Tibial artery (tissue), 4 donors: ENCODE measurements at regions not wholly inside any gene's neighbourhood (a gene's known extent, or its start where the extent isn't known, plus 50 kb on each side); places are given as distances from the start of the nearest gene placed in this dataset.

Source experiments
- DNase-seq, 2 donors: peaks; one replicate each; pipeline ENCODE4 v3.0.0-alpha.2; 2019
- H3K27ac ChIP-seq, 2 donors: fragments of 200-600 bp; sonication (generic) in 1 of 2; 1 replicate in 1 of 2; 2 replicates in 1 of 2; pipeline ENCODE4 v1.5.1; 2018 to 2019; ENCODE audit warnings: mild to moderate bottlenecking in 1 of 2
- H3K27me3 ChIP-seq, 2 donors: fragments of 200-600 bp; sonication (generic) in 1 of 2; one replicate each; pipeline versions ENCODE4 v1.5.1 to v1.6.0; 2016 to 2019
- H3K36me3 ChIP-seq, 3 donors: fragments of 200-600 bp; sonication (generic) in 2 of 3; one replicate each; pipeline ENCODE4 v1.5.1; 2016 to 2019; ENCODE audit warnings: mild to moderate bottlenecking in 2 of 3
- H3K4me1 ChIP-seq, 4 donors: fragments of 200-600 bp; sonication (generic) in 2 of 4; 1 replicate in 3 of 4; 2 replicates in 1 of 4; pipeline ENCODE4 v1.5.1; 2016 to 2019
- H3K4me3 ChIP-seq, 2 donors: fragments of 200-600 bp; sonication (generic) in 1 of 2; 1 replicate in 1 of 2; 2 replicates in 1 of 2; pipeline ENCODE4 v1.5.1; 2018 to 2019; ENCODE audit warnings: mild to moderate bottlenecking in 2 of 2
- H3K9me3 ChIP-seq, 3 donors: fragments of 200-600 bp; sonication (generic) in 1 of 3; one replicate each; pipeline ENCODE4 v1.5.1; 2016 to 2019
- intact Hi-C: fragments of 100-400 bp; cut with DNase I; formaldehyde crosslinking; loops from one replicate; pipeline ENCODE4 v1.15.0; 2023; ENCODE audit warnings: low total_unique reads
- TF ChIP-seq, protein P1 (sequence below), 2 experiments: fragments of 200-600 bp in 1 of 2; fragments of 450-650 bp in 1 of 2; IDR thresholded peaks; one replicate each; pipeline ENCODE4 v1.5.1; 2017 to 2019; ENCODE audit warnings: antibody characterized with exemption in 2 of 2, mild to moderate bottlenecking in 1 of 2, moderate library complexity in 1 of 2

DNA sequence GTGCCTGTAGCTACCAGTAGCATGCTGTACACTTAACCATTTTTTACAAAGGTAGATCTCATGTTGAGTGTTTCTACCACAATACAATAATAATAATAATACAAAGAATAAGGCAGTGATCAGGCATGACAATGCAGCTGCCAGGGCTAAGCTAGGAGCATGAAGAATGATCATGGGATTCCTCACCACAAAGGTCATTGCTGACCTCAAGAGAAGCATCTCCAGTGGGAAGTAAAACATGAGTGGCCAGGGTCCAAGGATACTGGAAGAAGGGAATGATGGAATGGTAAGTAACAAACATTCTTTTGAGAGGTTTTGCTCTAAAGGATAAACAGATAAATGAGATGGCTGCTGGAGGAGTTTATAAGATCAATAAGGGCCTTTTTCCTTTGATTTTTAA is 591.1 kb downstream of the TNS3 start:
- H3K27me3 ChIP-seq, result no peaks in the 10 kb centered on the region
- intact Hi-C loops, result no loop called here
- no peaks in the 10 kb centered on the region for H3K36me3 ChIP-seq
- TF ChIP-seq, protein P1, sequence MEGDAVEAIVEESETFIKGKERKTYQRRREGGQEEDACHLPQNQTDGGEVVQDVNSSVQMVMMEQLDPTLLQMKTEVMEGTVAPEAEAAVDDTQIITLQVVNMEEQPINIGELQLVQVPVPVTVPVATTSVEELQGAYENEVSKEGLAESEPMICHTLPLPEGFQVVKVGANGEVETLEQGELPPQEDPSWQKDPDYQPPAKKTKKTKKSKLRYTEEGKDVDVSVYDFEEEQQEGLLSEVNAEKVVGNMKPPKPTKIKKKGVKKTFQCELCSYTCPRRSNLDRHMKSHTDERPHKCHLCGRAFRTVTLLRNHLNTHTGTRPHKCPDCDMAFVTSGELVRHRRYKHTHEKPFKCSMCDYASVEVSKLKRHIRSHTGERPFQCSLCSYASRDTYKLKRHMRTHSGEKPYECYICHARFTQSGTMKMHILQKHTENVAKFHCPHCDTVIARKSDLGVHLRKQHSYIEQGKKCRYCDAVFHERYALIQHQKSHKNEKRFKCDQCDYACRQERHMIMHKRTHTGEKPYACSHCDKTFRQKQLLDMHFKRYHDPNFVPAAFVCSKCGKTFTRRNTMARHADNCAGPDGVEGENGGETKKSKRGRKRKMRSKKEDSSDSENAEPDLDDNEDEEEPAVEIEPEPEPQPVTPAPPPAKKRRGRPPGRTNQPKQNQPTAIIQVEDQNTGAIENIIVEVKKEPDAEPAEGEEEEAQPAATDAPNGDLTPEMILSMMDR (IDR thresholded peaks at IDR 0.05), result no peak
- H3K4me3 ChIP-seq, result no peak overlapping the region
- no peak for DNase-seq
- no peaks in the 10 kb centered on the region for H3K4me1 ChIP-seq
- no peak overlapping the region for H3K27ac ChIP-seq
- H3K9me3 ChIP-seq, result no peaks in the 10 kb centered on the region

DNA sequence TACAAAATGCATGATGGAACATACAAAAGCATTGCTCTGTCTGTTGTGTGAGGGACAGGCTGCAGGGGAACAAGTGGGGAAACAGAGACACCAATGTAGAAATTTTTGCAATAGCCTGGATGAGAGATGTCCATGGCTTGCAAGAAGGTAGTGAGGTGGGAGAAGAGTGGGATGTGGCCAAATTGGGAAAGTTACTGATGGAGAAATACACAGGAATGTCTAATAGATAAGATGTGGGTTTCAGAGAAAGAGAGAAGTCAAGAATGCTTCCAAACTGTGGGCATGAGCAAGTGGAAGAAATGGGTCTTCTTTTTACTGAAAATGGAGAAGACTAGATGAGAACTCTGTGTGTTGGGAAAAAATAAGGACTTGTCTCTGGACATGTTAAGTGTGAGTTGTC is 592.7 kb downstream of the TNS3 start:
- H3K9me3 ChIP-seq, result no peaks in the 10 kb centered on the region
- intact Hi-C loops, result no loop called here
- TF ChIP-seq, protein P1 (IDR thresholded peaks at IDR 0.05), result no peak

DNA sequence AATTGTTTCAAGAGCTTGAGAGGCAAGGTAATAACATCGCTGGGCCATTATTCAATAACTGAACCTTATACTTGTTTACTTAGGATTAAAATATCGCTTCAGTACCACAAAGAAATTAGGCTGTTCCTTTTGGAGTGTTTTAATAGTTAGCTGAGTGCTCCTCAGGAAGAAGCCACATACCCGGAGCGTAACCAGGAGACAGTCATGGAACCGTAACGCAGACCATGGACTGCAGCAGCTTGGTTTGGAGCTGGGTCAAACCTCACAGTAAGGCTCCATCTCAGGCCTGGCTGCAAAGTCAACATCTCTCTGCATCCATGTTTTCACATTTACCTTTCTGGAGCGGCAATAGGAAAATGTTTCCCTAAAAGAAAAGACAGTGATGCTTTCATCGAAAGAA is 599.0 kb downstream of the TNS3 start:
- H3K4me3 ChIP-seq, result no peak overlapping the region
- H3K27me3 ChIP-seq, result no peaks in the 10 kb centered on the region
- no peaks in the 10 kb centered on the region for H3K36me3 ChIP-seq
- DNase-seq, result no peak
- H3K4me1 ChIP-seq, result no peaks in the 10 kb centered on the region
- no peaks in the 10 kb centered on the region for H3K9me3 ChIP-seq
- intact Hi-C loops, result no loop called here
- H3K27ac ChIP-seq, result no peak overlapping the region
- TF ChIP-seq, protein P1 (IDR thresholded peaks at IDR 0.05), result no peak

More for the DNA sequence above, 592.7 kb downstream of the TNS3 start:
- Histone ChIP-seq H3K36me3 (no peaks in the 10 kb centered on the region), H3K27ac (no peak overlapping the region), H3K4me3 (no peak overlapping the region), H3K27me3 (no peaks in the 10 kb centered on the region), H3K4me1 (no peaks in the 10 kb centered on the region)
- DNase-seq, result no peak

DNA sequence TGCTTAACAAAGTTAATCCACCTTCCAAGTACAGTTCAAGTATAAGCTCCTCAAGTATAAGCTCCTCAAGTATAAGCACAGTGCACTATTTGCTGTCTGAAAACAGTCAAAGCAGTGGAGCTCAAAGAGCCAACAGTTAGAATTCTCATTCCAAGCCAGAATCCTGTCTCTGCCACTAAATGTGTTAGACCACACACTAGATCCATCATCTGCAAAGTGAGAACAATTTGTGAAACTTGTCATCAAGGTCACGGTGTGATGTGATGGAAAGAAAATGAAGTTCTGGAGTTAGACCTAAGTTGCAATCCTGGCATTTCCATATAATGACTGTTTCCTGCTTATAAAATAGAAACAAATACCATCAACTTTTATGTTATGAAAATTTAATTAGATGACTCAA is 602.5 kb downstream of the TNS3 start:
- intact Hi-C loops, result no loop called here
- no peaks in the 10 kb centered on the region for H3K36me3 ChIP-seq
- no peaks in the 10 kb centered on the region for H3K27me3 ChIP-seq
- no peak for DNase-seq
- no peak overlapping the region for H3K27ac ChIP-seq
- TF ChIP-seq, protein P1 (IDR thresholded peaks at IDR 0.05), result no peak
- no peaks in the 10 kb centered on the region for H3K4me1 ChIP-seq
- H3K4me3 ChIP-seq, result no peak overlapping the region
- H3K9me3 ChIP-seq, result no peaks in the 10 kb centered on the region

DNA sequence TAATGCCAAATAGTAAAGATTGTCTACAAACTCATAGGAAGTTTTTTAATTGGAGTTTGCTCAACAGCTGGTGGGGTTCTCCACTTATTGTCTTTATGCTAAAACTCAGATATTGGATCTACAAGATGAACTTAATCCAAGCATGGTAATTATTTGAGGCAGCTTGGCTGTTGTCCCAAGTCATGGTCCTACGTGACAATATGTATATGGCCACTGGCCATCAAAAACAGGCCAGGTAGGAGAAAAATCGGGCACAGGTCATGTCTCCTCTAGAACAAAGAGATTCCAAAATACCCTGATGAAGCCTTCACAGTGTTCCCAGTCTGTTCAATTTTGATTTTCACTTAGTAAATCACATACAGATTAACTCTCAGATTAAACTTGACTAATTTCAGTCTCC is 606.4 kb downstream of the TNS3 start:
- intact Hi-C loops, result no loop called here
- H3K4me1 ChIP-seq, result peaks cover 0 to 4% (median 0%) of the 10 kb centered on the region in 4 donors
- no peak overlapping the region for H3K4me3 ChIP-seq
- no peak overlapping the region for H3K27ac ChIP-seq
- TF ChIP-seq, protein P1 (IDR thresholded peaks at IDR 0.05), result no peak
- DNase-seq, result no peak
- no peaks in the 10 kb centered on the region for H3K9me3 ChIP-seq
- no peaks in the 10 kb centered on the region for H3K36me3 ChIP-seq
- no peaks in the 10 kb centered on the region for H3K27me3 ChIP-seq

DNA sequence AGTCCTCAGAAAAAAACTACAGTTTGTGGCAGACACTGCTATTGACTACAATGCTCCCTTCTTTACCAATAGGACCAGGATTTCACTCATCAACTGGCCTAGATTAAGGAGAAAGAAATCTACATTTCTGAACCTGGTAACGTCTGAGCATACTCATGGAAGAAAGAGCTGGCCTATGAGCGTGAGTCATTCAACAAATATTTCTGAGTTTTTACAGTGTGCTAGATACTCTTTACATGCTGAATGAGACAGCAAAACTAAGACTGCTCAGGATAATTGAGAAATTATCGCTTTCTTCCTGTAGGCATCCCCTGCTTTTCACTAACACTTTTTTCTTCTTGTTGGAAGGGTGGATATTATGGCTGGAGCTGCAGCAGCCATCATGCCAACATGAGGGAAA is 609.7 kb downstream of the TNS3 start:
- Histone ChIP-seq H3K4me3 (no peak overlapping the region), H3K36me3 (no peaks in the 10 kb centered on the region), H3K27me3 (no peaks in the 10 kb centered on the region), H3K4me1 (peaks cover 0 to 4% (median 0%) of the 10 kb centered on the region in 4 donors), H3K9me3 (no peaks in the 10 kb centered on the region), H3K27ac (no peak overlapping the region)
- intact Hi-C loops, result no loop called here
- TF ChIP-seq, protein P1 (IDR thresholded peaks at IDR 0.05), result no peak
- DNase-seq, result no peak
